T-cell (primary cell): ENCODE measurements at regions not wholly inside any gene's neighbourhood (a gene's known extent, or its start where the extent isn't known, plus 50 kb on each side); places are given as distances from the start of the nearest gene placed in this dataset.
"Not testable (repeated sequence)": the region's sequence is repeated elsewhere in the genome, so short reads cannot be mapped to it uniquely, and the experiment has no call there.

Experiments
- ATAC-seq, 4 experiments: fragments of 200-7000 bp in 3 of 4; fragments of 150-1000 bp in 1 of 4; cut with Tn5 transposase; replicated peaks in 1 of 4; 1 replicate in 3 of 4; 2 replicates in 1 of 4; pipeline ENCODE4 v1.10.0; 2021; ENCODE audit warnings: moderate library complexity in 3 of 4, mild to moderate bottlenecking in 2 of 4, moderate number of reproducible peaks in 1 of 4
- CTCF ChIA-PET, 2 donors: fragments of 300-600 bp; sonication (Branson Sonifier 250); formaldehyde crosslinking; loops; one replicate each; lab custom pipeline; 2022; ENCODE audit warnings: antibody characterized with exemption in 2 of 2; lab: Charles Lee
- POLR2A ChIA-PET, 2 donors: fragments of 300-600 bp; sonication (Branson Sonifier 250); formaldehyde crosslinking; loops; one replicate each; lab custom pipeline; 2022; ENCODE audit warnings: antibody characterized with exemption in 2 of 2; lab: Charles Lee
- DNase-seq, 35 experiments: peaks; one replicate each; pipeline versions ENCODE4 v3.0.0 to v3.0.0-alpha.2; 2013 to 2023
- H3K27ac ChIP-seq: one replicate; pipeline ENCODE4 v1.5.1; 2013; ENCODE audit warnings: low read length
- H3K27me3 ChIP-seq, 2 experiments: replicated peaks in 1 of 2; 1 replicate in 1 of 2; 2 replicates in 1 of 2; pipeline versions ENCODE4 v1.6.1 to v1.7.0; 2013; ENCODE audit warnings: low read length in 1 of 2, mixed read lengths in 1 of 2; ENCODE audit not compliant: control insufficient read depth in 2 of 2, insufficient read depth in 2 of 2; ENCODE audit errors: extremely low read depth in 1 of 2
- H3K36me3 ChIP-seq, 2 donors: 1 replicate in 1 of 2; 2 replicates in 1 of 2; pipeline versions ENCODE4 v1.6.1 to v1.7.0; 2013; ENCODE audit warnings: low read length in 1 of 2; ENCODE audit not compliant: control insufficient read depth in 2 of 2, insufficient read depth in 1 of 2; ENCODE audit errors: extremely low read depth in 1 of 2
- H3K4me1 ChIP-seq, 2 experiments: 1 replicate in 1 of 2; 2 replicates in 1 of 2; pipeline versions ENCODE4 v1.6.1 to v1.7.0; 2013; ENCODE audit warnings: low read length in 2 of 2, mixed read lengths in 1 of 2; ENCODE audit not compliant: insufficient read depth in 2 of 2, control insufficient read depth in 1 of 2; ENCODE audit errors: extremely low read depth in 1 of 2
- H3K4me3 ChIP-seq, 2 donors: 1 replicate in 1 of 2; 2 replicates in 1 of 2; pipeline versions ENCODE4 v1.5.1 to v1.7.0; 2013; ENCODE audit warnings: mild to moderate bottlenecking in 2 of 2, low read length in 1 of 2, moderate library complexity in 1 of 2; ENCODE audit not compliant: control insufficient read depth in 1 of 2; ENCODE audit errors: extremely low read depth in 1 of 2
- H3K9me3 ChIP-seq: 2 replicates; pipeline ENCODE4 v1.7.0; 2013
- H3K27ac Mint-ChIP-seq, 2 donors: one replicate each; pipeline ENCODE4 v1.8.0; 2020 to 2021; ENCODE audit warnings: mild to moderate bottlenecking in 2 of 2, mixed read lengths in 2 of 2
- H3K27me3 Mint-ChIP-seq, 2 donors: one replicate each; pipeline ENCODE4 v1.8.0; 2021 to 2022; ENCODE audit warnings: mixed read lengths in 2 of 2
- H3K36me3 Mint-ChIP-seq: one replicate; pipeline ENCODE4 v1.8.0; 2021; ENCODE audit warnings: mixed read lengths
- H3K4me1 Mint-ChIP-seq, 3 donors: one replicate each; pipeline ENCODE4 v1.8.0; 2020 to 2022; ENCODE audit warnings: mixed read lengths in 3 of 3, mild to moderate bottlenecking in 1 of 3
- H3K4me3 Mint-ChIP-seq, 3 donors: one replicate each; pipeline ENCODE4 v1.8.0; 2020 to 2022; ENCODE audit warnings: mild to moderate bottlenecking in 3 of 3, mixed read lengths in 3 of 3, moderate library complexity in 3 of 3
- H3K9me3 Mint-ChIP-seq, 3 donors: one replicate each; pipeline ENCODE4 v1.8.0; 2020 to 2022; ENCODE audit warnings: mixed read lengths in 3 of 3
- whole genome bisulfite sequencing: methylation state at CpG from one replicate; pipeline ENCODE4 v1.1.5; 2013; ENCODE audit warnings: missing lambda C conversion rate; ENCODE audit not compliant: insufficient coverage; 5-methylcytosine and 5-hydroxymethylcytosine counted together

DNA sequence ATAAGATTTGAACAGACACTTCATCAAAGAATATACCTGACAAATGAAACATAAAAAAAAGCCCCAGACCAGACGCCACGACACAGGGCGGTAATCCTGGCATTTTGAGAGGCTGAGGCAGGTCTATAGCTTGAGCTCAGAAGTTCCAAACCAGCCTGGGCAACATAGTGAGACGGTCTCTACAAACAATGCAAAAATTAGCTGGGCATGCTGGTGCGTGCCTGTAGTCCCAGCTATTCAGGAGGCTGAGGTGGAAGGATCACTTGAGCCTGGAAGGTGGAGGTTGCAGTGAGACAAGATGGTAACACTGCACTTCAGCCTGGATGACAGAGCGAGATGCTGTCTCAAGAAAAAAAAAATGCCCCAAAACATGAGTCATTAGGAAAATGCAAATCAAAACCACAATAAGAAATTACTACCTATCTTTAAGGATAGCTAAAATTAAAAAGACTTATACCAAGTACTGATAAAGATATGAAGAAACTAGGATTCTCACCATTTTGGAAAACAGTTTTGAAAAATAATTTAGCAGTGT, 91.7 kb upstream of the GRAMD1B start:
- Mint-ChIP-seq H3K27me3 (peaks cover 0 to 9% of the 10 kb centered on the region in 2 donors), H3K36me3 (no peaks in the 10 kb centered on the region), H3K9me3 (peaks cover 0 to 3% (median 0%) of the 10 kb centered on the region in 3 donors), H3K27ac (no peak overlapping the region), H3K4me1 (no peaks in the 10 kb centered on the region), H3K4me3 (no peak overlapping the region)
- ChIA-PET POLR2A (no interaction called here), CTCF (no interaction called here)
- Histone ChIP-seq H3K27me3 (no peaks in the 10 kb centered on the region), H3K36me3 (no peaks in the 10 kb centered on the region), H3K4me3 (no peak overlapping the region), H3K9me3 (no peaks in the 10 kb centered on the region), H3K4me1 (no peaks in the 10 kb centered on the region), H3K27ac (no peak overlapping the region)
- WGBS = 89% methylated on average over 3 of the region's 6 CpGs
- no peak for DNase-seq
- no peak for ATAC-seq

DNA sequence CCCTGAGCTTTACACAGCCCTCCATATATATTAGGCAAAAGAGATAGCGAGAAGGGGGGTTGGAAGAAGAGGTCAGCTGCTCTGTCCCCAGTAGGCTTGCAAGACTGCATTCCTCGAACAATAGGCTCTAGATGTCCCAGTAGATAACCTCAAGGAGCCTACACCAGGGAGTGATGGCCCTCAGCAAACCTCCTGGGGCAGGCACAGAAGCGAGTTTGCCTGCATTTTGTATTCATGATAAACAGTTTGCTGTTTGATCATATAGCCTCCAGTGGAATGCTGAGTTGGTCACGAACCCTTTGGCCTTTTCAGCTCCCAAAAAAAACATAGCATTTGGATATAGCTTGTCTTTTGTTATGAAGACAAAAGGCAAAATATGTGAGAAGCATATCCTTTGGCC, 95.1 kb upstream of the GRAMD1B start:
- H3K36me3 Mint-ChIP-seq = no peaks in the 10 kb centered on the region
- no peaks in the 10 kb centered on the region for H3K4me1 Mint-ChIP-seq
- H3K27me3 Mint-ChIP-seq = peaks cover 0 to 9% of the 10 kb centered on the region in 2 donors
- no peak for DNase-seq
- H3K4me3 Mint-ChIP-seq = no peak overlapping the region
- WGBS = 33% methylated on average over 1 of the region's 4 CpGs
- Histone ChIP-seq H3K4me3 (no peak overlapping the region), H3K27ac (no peak overlapping the region), H3K9me3 (no peaks in the 10 kb centered on the region), H3K4me1 (no peaks in the 10 kb centered on the region), H3K27me3 (no peaks in the 10 kb centered on the region), H3K36me3 (no peaks in the 10 kb centered on the region)
- CTCF ChIA-PET = interaction anchor here (0.7 to 1.1 kb wide), 2 partner anchors 45 to 182 kb away, joined by 3 read pairs; no protein-coding TSS in a partner anchor
- no peak for ATAC-seq
- POLR2A ChIA-PET = no interaction called here
- peaks cover 0 to 3% (median 0%) of the 10 kb centered on the region in 3 donors for H3K9me3 Mint-ChIP-seq
- H3K27ac Mint-ChIP-seq = no peak overlapping the region

DNA sequence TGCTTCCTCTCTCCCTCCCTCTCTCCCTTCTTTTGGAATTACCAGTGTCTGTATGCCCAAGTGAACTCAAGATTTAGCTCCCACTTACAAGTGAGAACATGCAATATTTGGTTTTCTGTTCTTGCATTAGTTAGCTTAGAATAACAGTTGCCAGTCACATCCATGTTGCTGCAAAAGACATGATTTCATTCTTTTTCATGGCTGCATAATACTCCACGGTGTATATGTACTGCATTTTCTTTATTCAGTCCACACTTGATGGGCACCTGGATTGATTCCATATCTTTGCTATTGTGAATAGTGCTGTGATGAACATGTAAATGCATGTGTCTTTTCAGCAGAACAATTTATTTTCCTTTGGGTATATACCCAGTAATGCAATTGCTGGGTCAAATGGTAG, 97.5 kb upstream of the GRAMD1B start:
- DNase-seq, ATAC-seq, H3K4me1 ChIP-seq, H3K9me3 Mint-ChIP-seq, H3K36me3 ChIP-seq, H3K9me3 ChIP-seq, H3K4me1 Mint-ChIP-seq, H3K27me3 ChIP-seq, H3K27ac Mint-ChIP-seq, CTCF ChIA-PET, H3K36me3 Mint-ChIP-seq, POLR2A ChIA-PET, H3K27me3 Mint-ChIP-seq, H3K4me3 ChIP-seq, H3K27ac ChIP-seq, H3K4me3 Mint-ChIP-seq: not testable (repeated sequence)
- no CpG with 5 or more reads among the region's 1 CpG for WGBS

DNA sequence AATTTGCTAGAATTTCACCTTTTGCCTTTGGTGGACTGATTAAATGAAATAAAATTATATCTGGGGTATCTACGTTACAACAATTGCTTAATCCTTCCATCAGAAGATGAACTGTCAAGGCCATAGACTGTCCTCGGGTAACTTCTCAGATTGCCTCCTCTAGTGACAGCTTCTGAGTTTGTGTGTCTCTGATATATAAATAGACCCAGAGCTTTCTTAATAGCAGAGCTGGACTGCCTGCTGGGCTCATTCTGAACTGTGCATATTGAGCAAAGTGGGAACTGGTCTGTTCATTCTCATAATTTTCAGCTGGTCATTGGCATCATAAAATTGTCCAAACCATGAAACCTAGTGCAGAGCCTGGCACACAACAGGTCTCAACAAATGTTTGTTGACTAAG, 99.1 kb upstream of the GRAMD1B start:
- POLR2A ChIA-PET = no interaction called here
- no peaks in the 10 kb centered on the region for H3K4me1 ChIP-seq
- no peaks in the 10 kb centered on the region for H3K9me3 Mint-ChIP-seq
- no CpG with 5 or more reads among the region's 2 CpGs for WGBS
- no peaks in the 10 kb centered on the region for H3K4me1 Mint-ChIP-seq
- H3K36me3 Mint-ChIP-seq = no peaks in the 10 kb centered on the region
- H3K27me3 ChIP-seq = no peaks in the 10 kb centered on the region
- no peak overlapping the region for H3K27ac ChIP-seq
- no peaks in the 10 kb centered on the region for H3K9me3 ChIP-seq
- DNase-seq (no peak), ATAC-seq (no peak)
- peaks cover 0 to 4% of the 10 kb centered on the region in 2 donors for H3K27me3 Mint-ChIP-seq
- no peaks in the 10 kb centered on the region for H3K36me3 ChIP-seq
- no peak overlapping the region for H3K4me3 ChIP-seq
- no peak overlapping the region for H3K27ac Mint-ChIP-seq
- CTCF ChIA-PET = no interaction called here
- H3K4me3 Mint-ChIP-seq = no peak overlapping the region

DNA sequence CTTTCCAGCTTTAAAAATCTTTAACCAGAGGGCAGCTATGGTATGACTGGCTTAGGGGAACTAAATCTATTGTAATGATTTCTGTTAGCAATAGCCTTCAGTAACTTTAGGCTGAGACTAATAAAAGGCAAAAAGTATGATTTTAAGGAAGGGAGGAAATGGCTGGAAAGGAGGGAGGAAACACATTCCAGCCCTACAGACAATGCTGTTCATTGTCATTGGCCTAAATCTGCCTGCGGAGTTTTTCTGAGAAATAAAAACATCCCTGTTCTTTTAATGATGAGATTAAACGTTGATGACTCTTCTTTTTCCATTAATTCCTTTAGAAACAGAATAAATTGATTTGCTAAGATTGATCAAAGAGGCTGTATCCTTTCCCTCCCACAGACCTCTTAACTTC, 99.6 kb upstream of the GRAMD1B start:
- DNase-seq (no peak), ATAC-seq (no peak)
- POLR2A ChIA-PET = no interaction called here
- no peaks in the 10 kb centered on the region for H3K4me1 Mint-ChIP-seq
- H3K27me3 Mint-ChIP-seq = peaks cover 0 to under 1% of the 10 kb centered on the region in 2 donors
- no peak overlapping the region for H3K4me3 Mint-ChIP-seq
- Histone ChIP-seq H3K9me3 (no peaks in the 10 kb centered on the region), H3K27me3 (no peaks in the 10 kb centered on the region), H3K36me3 (no peaks in the 10 kb centered on the region), H3K4me3 (no peak overlapping the region), H3K4me1 (no peaks in the 10 kb centered on the region), H3K27ac (no peak overlapping the region)
- no peaks in the 10 kb centered on the region for H3K36me3 Mint-ChIP-seq
- CTCF ChIA-PET = no interaction called here
- H3K27ac Mint-ChIP-seq = no peak overlapping the region
- WGBS = no CpG with 5 or more reads among the region's 2 CpGs
- no peaks in the 10 kb centered on the region for H3K9me3 Mint-ChIP-seq

DNA sequence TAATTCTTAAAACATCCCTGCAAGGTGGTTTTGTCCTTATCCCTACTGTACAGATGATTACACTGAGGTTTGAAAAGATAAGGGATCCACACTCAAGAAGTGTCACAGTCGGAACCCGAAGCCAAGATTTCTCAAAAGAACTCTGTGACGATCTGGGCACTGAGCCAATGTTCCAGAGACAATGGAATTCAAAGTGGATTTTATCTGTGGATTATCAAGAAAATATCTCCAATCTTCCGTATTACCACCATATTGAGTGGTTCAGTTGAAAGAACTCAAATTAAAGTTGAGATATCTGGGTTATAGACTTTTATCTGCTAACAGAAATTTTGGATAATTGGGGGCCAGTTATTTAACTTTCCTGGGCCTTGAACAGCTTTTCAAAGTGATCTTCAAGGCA, 100.0 kb upstream of the GRAMD1B start:
- CTCF ChIA-PET = no interaction called here
- no peaks in the 10 kb centered on the region for H3K27me3 Mint-ChIP-seq

More for the DNA sequence above, 100.0 kb upstream of the GRAMD1B start:
- DNase-seq (no peak), ATAC-seq (no peak)
- Mint-ChIP-seq H3K9me3 (no peaks in the 10 kb centered on the region), H3K36me3 (no peaks in the 10 kb centered on the region), H3K4me1 (no peaks in the 10 kb centered on the region), H3K4me3 (no peak overlapping the region), H3K27ac (no peak overlapping the region)
- H3K27me3 ChIP-seq = no peaks in the 10 kb centered on the region
- no peak overlapping the region for H3K27ac ChIP-seq
- POLR2A ChIA-PET = interaction anchor here in 1 of 2 donors (0.8 kb wide), 1 partner anchor 257 kb away, joined by 6 read pairs; no protein-coding TSS in a partner anchor
- no peaks in the 10 kb centered on the region for H3K9me3 ChIP-seq
- no peak overlapping the region for H3K4me3 ChIP-seq
- WGBS = no CpG with 5 or more reads among the region's 4 CpGs
- H3K36me3 ChIP-seq = no peaks in the 10 kb centered on the region
- H3K4me1 ChIP-seq = no peaks in the 10 kb centered on the region
